Sigmoid colon (tissue), 4 donors: ENCODE measurements at regions not wholly inside any gene's neighbourhood (a gene's known extent, or its start where the extent isn't known, plus 50 kb on each side); places are given as distances from the start of the nearest gene placed in this dataset.

Experiments used
- EP300 ChIP-seq, 4 donors: sonication (generic); formaldehyde crosslinking; IDR thresholded peaks; one replicate each; pipeline ENCODE4 v1.6.1; 2017; ENCODE audit warnings: antibody characterized with exemption in 4 of 4
- POLR2A ChIP-seq, 2 donors: fragments of 450-650 bp; IDR thresholded peaks; one replicate each; pipeline ENCODE4 v1.6.1; 2016; ENCODE audit warnings: antibody characterized with exemption in 2 of 2, mild to moderate bottlenecking in 2 of 2, moderate library complexity in 2 of 2
- TF ChIP-seq, protein P1 (sequence below), 4 experiments: fragments of 450-650 bp in 3 of 4; fragments of 200-600 bp in 1 of 4; IDR thresholded peaks; one replicate each; pipeline ENCODE4 v1.5.1; 2016 to 2019; ENCODE audit warnings: antibody characterized with exemption in 4 of 4, mild to moderate bottlenecking in 3 of 4, moderate library complexity in 2 of 4

GRCh38 chr21:7952648-7953047 is 2568.7 kb upstream of the TPTE start:
- TF ChIP-seq, protein P1, sequence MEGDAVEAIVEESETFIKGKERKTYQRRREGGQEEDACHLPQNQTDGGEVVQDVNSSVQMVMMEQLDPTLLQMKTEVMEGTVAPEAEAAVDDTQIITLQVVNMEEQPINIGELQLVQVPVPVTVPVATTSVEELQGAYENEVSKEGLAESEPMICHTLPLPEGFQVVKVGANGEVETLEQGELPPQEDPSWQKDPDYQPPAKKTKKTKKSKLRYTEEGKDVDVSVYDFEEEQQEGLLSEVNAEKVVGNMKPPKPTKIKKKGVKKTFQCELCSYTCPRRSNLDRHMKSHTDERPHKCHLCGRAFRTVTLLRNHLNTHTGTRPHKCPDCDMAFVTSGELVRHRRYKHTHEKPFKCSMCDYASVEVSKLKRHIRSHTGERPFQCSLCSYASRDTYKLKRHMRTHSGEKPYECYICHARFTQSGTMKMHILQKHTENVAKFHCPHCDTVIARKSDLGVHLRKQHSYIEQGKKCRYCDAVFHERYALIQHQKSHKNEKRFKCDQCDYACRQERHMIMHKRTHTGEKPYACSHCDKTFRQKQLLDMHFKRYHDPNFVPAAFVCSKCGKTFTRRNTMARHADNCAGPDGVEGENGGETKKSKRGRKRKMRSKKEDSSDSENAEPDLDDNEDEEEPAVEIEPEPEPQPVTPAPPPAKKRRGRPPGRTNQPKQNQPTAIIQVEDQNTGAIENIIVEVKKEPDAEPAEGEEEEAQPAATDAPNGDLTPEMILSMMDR (IDR thresholded peaks at IDR 0.05): no peak
- no peak for TF ChIP-seq EP300 (IDR thresholded peaks at IDR 0.05)
- no peak for TF ChIP-seq POLR2A (IDR thresholded peaks at IDR 0.05)
